H9 (cell line): ENCODE measurements at regions not wholly inside any gene's neighbourhood (a gene's known extent, or its start where the extent isn't known, plus 50 kb on each side); places are given as distances from the start of the nearest gene placed in this dataset.

ENCODE experiments used
- DNase-seq: peaks from one replicate; pipeline ENCODE4 v3.0.0-alpha.2; 2017
- H2AFZ ChIP-seq: one replicate; pipeline ENCODE4 v1.6.1; 2013; ENCODE audit warnings: mild to moderate bottlenecking, low read length, control low read depth, moderate library complexity
- H2AK5ac ChIP-seq: 2 replicates; pipeline ENCODE4 v1.6.1; 2013; ENCODE audit warnings: low read length, control low read depth, mixed read lengths; ENCODE audit not compliant: insufficient read length
- H2BK120ac ChIP-seq: one replicate; pipeline ENCODE4 v1.6.1; 2013; ENCODE audit warnings: low read depth, mild to moderate bottlenecking, low read length, control low read depth, inconsistent platforms; ENCODE audit not compliant: poor library complexity, severe bottlenecking
- H2BK12ac ChIP-seq: 2 replicates; pipeline ENCODE4 v1.6.1; 2013; ENCODE audit warnings: low read length, control low read depth, mixed read lengths, low read depth; ENCODE audit not compliant: insufficient read length
- H2BK15ac ChIP-seq: 2 replicates; pipeline ENCODE4 v1.6.1; 2013; ENCODE audit warnings: low read depth, low read length, control low read depth
- H2BK20ac ChIP-seq: one replicate; pipeline ENCODE4 v1.6.1; 2013; ENCODE audit warnings: low read depth, mild to moderate bottlenecking, low read length, control low read depth, inconsistent platforms; ENCODE audit not compliant: poor library complexity, severe bottlenecking
- H2BK5ac ChIP-seq: 2 replicates; pipeline ENCODE4 v1.6.1; 2013; ENCODE audit warnings: low read length, control low read depth, mixed read lengths; ENCODE audit not compliant: insufficient read length
- H3K14ac ChIP-seq: 2 replicates; pipeline ENCODE4 v1.6.1; 2013; ENCODE audit warnings: low read length, control low read depth; ENCODE audit not compliant: insufficient read depth
- H3K18ac ChIP-seq: 2 replicates; pipeline ENCODE4 v1.6.1; 2013; ENCODE audit warnings: low read depth, mild to moderate bottlenecking, mixed read lengths, low read length, control low read depth; ENCODE audit not compliant: insufficient read length
- H3K23ac ChIP-seq: 2 replicates; pipeline ENCODE4 v1.6.1; 2013; ENCODE audit warnings: low read length, control low read depth, mixed read lengths, low read depth; ENCODE audit not compliant: insufficient read length
- H3K23me2 ChIP-seq: 2 replicates; pipeline ENCODE4 v1.6.1; 2013; ENCODE audit warnings: low read depth, mild to moderate bottlenecking, mixed read lengths, low read length, control low read depth; ENCODE audit not compliant: insufficient read length, poor library complexity, severe bottlenecking
- H3K27ac ChIP-seq: 2 replicates; pipeline ENCODE4 v1.5.1; 2013; ENCODE audit warnings: low read length, control low read depth, mixed read lengths, low read depth; ENCODE audit not compliant: insufficient read length
- H3K27me3 ChIP-seq: 2 replicates; pipeline ENCODE4 v1.6.1; 2013; ENCODE audit warnings: low read length, control low read depth, inconsistent platforms; ENCODE audit not compliant: insufficient read depth
- H3K4ac ChIP-seq: 2 replicates; pipeline ENCODE4 v1.6.1; 2013; ENCODE audit warnings: low read depth, mild to moderate bottlenecking, control low read depth, inconsistent platforms, low read length, moderate library complexity
- H3K4me1 ChIP-seq: 2 replicates; pipeline ENCODE4 v1.6.1; 2013; ENCODE audit warnings: low read length, control low read depth, inconsistent platforms; ENCODE audit not compliant: insufficient read depth
- H3K4me2 ChIP-seq: 2 replicates; pipeline ENCODE4 v1.6.1; 2013; ENCODE audit warnings: low read length, control low read depth, mixed read lengths; ENCODE audit not compliant: insufficient read length, insufficient read depth
- H3K56ac ChIP-seq: 2 replicates; pipeline ENCODE4 v1.6.1; 2013; ENCODE audit warnings: low read depth, mild to moderate bottlenecking, mixed read lengths, low read length, control low read depth; ENCODE audit not compliant: insufficient read length
- H3K79me1 ChIP-seq: 2 replicates; pipeline ENCODE4 v1.6.1; 2013; ENCODE audit warnings: low read depth, mild to moderate bottlenecking, moderate library complexity, low read length, control low read depth, inconsistent platforms; ENCODE audit not compliant: insufficient read depth, poor library complexity, severe bottlenecking
- H3K79me2 ChIP-seq: 2 replicates; pipeline ENCODE4 v1.6.1; 2013; ENCODE audit warnings: low read length, control low read depth, inconsistent platforms; ENCODE audit not compliant: insufficient read depth
- H3K9ac ChIP-seq: 2 replicates; pipeline ENCODE4 v1.6.1; 2013; ENCODE audit warnings: low read length, control low read depth, mixed read lengths; ENCODE audit not compliant: insufficient read length; ENCODE audit errors: extremely low read depth
- H3K9me3 ChIP-seq: one replicate; pipeline ENCODE4 v1.6.1; 2013; ENCODE audit warnings: low read depth, low read length, inconsistent platforms; ENCODE audit not compliant: control insufficient read depth
- H3T11ph ChIP-seq: one replicate; pipeline ENCODE4 v1.6.1; 2013; ENCODE audit warnings: mild to moderate bottlenecking, low read length, control low read depth, inconsistent platforms
- H4K20me1 ChIP-seq: one replicate; pipeline ENCODE4 v1.6.1; 2013; ENCODE audit not compliant: control insufficient read depth, insufficient read length, insufficient read depth
- H4K5ac ChIP-seq: 2 replicates; pipeline ENCODE4 v1.6.1; 2013; ENCODE audit warnings: low read depth, mild to moderate bottlenecking, mixed read lengths, low read length, control low read depth; ENCODE audit not compliant: insufficient read length
- H4K8ac ChIP-seq: replicated peaks from 2 replicates; pipeline ENCODE4 v1.6.1; 2013; ENCODE audit warnings: low read length, control low read depth, mixed read lengths, low read depth; ENCODE audit not compliant: insufficient read length
- H4K91ac ChIP-seq: 2 replicates; pipeline ENCODE4 v1.6.1; 2013; ENCODE audit warnings: low read depth, mild to moderate bottlenecking, moderate library complexity, mixed read lengths, low read length, control low read depth; ENCODE audit not compliant: insufficient read length
- H3K27ac Mint-ChIP-seq, 3 experiments: 2 replicates in 2 of 3; 3 replicates in 1 of 3; pipeline ENCODE4 v1.8.0; 2020 to 2021; ENCODE audit warnings: mixed read lengths in 3 of 3, mild to moderate bottlenecking in 1 of 3, moderate library complexity in 1 of 3
- H3K27me3 Mint-ChIP-seq: 2 replicates; pipeline ENCODE4 v1.8.0; 2021; ENCODE audit warnings: low read depth, mild to moderate bottlenecking, moderate library complexity, mixed read lengths
- H3K36me3 Mint-ChIP-seq, 3 experiments: 2 replicates in 2 of 3; 3 replicates in 1 of 3; pipeline ENCODE4 v1.8.0; 2020 to 2021; ENCODE audit warnings: low read depth in 3 of 3, mixed read lengths in 3 of 3; ENCODE audit not compliant: insufficient read depth in 1 of 3
- H3K4me1 Mint-ChIP-seq, 2 experiments: 2 replicates each; pipeline ENCODE4 v1.8.0; 2020; ENCODE audit warnings: mixed read lengths in 2 of 2
- H3K4me3 Mint-ChIP-seq, 2 experiments: 2 replicates in 1 of 2; 3 replicates in 1 of 2; pipeline ENCODE4 v1.8.0; 2020 to 2021; ENCODE audit warnings: mild to moderate bottlenecking in 2 of 2, mixed read lengths in 2 of 2, moderate library complexity in 1 of 2
- H3K9me3 Mint-ChIP-seq, 2 experiments: 2 replicates in 1 of 2; 3 replicates in 1 of 2; pipeline ENCODE4 v1.8.0; 2020; ENCODE audit warnings: mild to moderate bottlenecking in 2 of 2, mixed read lengths in 2 of 2, moderate library complexity in 1 of 2
- WGBS: extraction: QIAGEN DNeasy Blood & Tissue Kit; methylation state at CpG from one replicate; pipeline ENCODE4 v1.1.7; 2013; ENCODE audit warnings: missing lambda C conversion rate, low lambda C conversion rate, mixed read lengths; ENCODE audit not compliant: insufficient read length; ENCODE audit errors: extremely low coverage; 5-methylcytosine and 5-hydroxymethylcytosine counted together
- TF ChIP-seq, protein P1 (sequence below): fragments of 200-600 bp; sonication (generic); conservative IDR thresholded peaks from 3 replicates; pipeline ENCODE4 v1.8.0; 2021; ENCODE audit warnings: antibody characterized with exemption, mild to moderate bottlenecking

DNA sequence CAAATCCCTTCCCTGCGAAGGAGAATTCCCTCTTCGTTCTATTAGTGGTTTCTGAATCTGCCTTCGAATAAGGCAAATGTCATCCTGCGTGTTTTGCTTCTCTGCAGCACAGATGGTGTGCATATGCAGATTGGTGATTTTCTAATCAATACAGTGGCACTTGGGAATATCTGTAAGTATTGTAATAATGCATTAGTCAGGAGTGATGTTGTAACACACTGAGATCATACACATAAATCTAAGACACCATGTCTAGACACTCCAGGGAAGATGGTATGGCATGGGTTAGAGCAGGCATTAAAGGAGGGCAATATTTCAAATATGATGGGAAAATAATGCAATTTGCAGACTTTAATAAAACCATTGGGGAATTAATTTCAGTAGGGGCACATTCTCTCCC is 513.2 kb upstream of the PTBP2 start:
- Mint-ChIP-seq H3K27ac (no peak overlapping the region), H3K4me1 (peaks cover 0 to 10% of the 10 kb centered on the region in 2 experiments; a peak in 1 of 4 replicates), H3K27me3 (no peaks in the 10 kb centered on the region; the same call in 1 of the 2 replicates), H3K36me3 (no peaks in the 10 kb centered on the region), H3K4me3 (no peak overlapping the region), H3K9me3 (no peaks in the 10 kb centered on the region; a peak in 1 of 5 replicates)
- Histone ChIP-seq H3K4ac (no peak overlapping the region), H3K14ac (no peak overlapping the region), H2AK5ac (no peak overlapping the region), H3K23ac (no peak overlapping the region), H3K18ac (no peak overlapping the region), H3K56ac (no peak overlapping the region), H2BK20ac (no peak overlapping the region), H3K79me1 (no peaks in the 10 kb centered on the region), H2BK120ac (no peak overlapping the region), H3K79me2 (no peaks in the 10 kb centered on the region), H4K20me1 (no peaks in the 10 kb centered on the region), H3K9ac (no peak overlapping the region), H2BK12ac (no peak overlapping the region), H4K8ac (no peak overlapping the region), H2AFZ (no peak overlapping the region), H4K91ac (no peak overlapping the region), H3T11ph (no peak overlapping the region), H3K9me3 (no peaks in the 10 kb centered on the region), H3K4me2 (no peak overlapping the region), H3K4me1 (no peaks in the 10 kb centered on the region), H4K5ac (no peak overlapping the region), H3K23me2 (no peaks in the 10 kb centered on the region), H2BK15ac (no peak overlapping the region), H3K27ac (no peak overlapping the region), H3K27me3 (no peaks in the 10 kb centered on the region), H2BK5ac (no peak overlapping the region)
- TF ChIP-seq, protein P1, sequence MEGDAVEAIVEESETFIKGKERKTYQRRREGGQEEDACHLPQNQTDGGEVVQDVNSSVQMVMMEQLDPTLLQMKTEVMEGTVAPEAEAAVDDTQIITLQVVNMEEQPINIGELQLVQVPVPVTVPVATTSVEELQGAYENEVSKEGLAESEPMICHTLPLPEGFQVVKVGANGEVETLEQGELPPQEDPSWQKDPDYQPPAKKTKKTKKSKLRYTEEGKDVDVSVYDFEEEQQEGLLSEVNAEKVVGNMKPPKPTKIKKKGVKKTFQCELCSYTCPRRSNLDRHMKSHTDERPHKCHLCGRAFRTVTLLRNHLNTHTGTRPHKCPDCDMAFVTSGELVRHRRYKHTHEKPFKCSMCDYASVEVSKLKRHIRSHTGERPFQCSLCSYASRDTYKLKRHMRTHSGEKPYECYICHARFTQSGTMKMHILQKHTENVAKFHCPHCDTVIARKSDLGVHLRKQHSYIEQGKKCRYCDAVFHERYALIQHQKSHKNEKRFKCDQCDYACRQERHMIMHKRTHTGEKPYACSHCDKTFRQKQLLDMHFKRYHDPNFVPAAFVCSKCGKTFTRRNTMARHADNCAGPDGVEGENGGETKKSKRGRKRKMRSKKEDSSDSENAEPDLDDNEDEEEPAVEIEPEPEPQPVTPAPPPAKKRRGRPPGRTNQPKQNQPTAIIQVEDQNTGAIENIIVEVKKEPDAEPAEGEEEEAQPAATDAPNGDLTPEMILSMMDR = no peak
- no peak for DNase-seq
- WGBS = no CpG with 5 or more reads among the region's 4 CpGs
